SK-N-SH (cell line): ENCODE measurements at regions not wholly inside any gene's neighbourhood (a gene's known extent, or its start where the extent isn't known, plus 50 kb on each side); places are given as distances from the start of the nearest gene placed in this dataset.

Source experiments
- NFIC ChIP-seq: IDR thresholded peaks from 2 replicates; pipeline ENCODE4 v1.4.0; 2012; ENCODE audit warnings: borderline replicate concordance
- POLR2AphosphoS5 ChIP-seq: IDR thresholded peaks from 2 replicates; pipeline ENCODE4 v1.6.1; 2012; ENCODE audit warnings: low read depth, low read length
- RCOR1 ChIP-seq: fragments of 150-350 bp; IDR thresholded peaks from 2 replicates; pipeline ENCODE4 v1.6.1; 2017; ENCODE audit warnings: antibody characterized with exemption, low read length
- RFX5 ChIP-seq: IDR thresholded peaks from 2 replicates; pipeline ENCODE4 v1.6.1; 2012; ENCODE audit warnings: mild to moderate bottlenecking, improper control_type of control experiment, low read length
- TAF1 ChIP-seq: IDR thresholded peaks from 2 replicates; pipeline ENCODE4 v1.6.1; 2012; ENCODE audit warnings: low read depth, mild to moderate bottlenecking, low read length, moderate library complexity, borderline replicate concordance
- TF ChIP-seq, protein P1 (sequence below): fragments of 200-600 bp; sonication (generic); IDR thresholded peaks from 2 replicates; pipeline ENCODE4 v1.6.1; 2017; ENCODE audit warnings: antibody characterized with exemption, mild to moderate bottlenecking, moderate library complexity
- TF ChIP-seq, protein P2 (sequence below): IDR thresholded peaks from 2 replicates; pipeline ENCODE4 v1.6.1; 2012; ENCODE audit warnings: mild to moderate bottlenecking, low read depth, low read length, moderate library complexity

DNA sequence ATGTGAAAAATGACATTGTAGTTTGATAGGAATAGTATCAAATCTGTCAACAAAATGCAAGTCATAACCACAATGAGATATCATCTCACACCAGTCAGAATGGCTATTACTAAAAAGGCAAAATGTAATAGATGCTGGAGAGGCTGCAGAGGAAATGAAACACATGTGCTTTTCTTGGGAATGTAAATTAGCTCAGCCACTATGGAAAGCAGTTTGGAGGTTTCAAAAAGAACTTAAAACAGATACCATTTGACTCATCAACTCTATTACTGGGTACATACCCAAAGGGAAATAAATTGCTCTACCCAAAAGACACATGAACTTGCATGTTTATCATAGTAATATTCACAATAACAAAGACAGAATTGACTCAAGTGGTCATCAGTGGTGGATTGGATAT lies 572.6 kb downstream of the TRIB2 start:
- TF ChIP-seq RCOR1 (no peak), POLR2AphosphoS5 (no peak), NFIC (no peak), RFX5 (no peak), TAF1 (no peak)
- TF ChIP-seq, protein P1, sequence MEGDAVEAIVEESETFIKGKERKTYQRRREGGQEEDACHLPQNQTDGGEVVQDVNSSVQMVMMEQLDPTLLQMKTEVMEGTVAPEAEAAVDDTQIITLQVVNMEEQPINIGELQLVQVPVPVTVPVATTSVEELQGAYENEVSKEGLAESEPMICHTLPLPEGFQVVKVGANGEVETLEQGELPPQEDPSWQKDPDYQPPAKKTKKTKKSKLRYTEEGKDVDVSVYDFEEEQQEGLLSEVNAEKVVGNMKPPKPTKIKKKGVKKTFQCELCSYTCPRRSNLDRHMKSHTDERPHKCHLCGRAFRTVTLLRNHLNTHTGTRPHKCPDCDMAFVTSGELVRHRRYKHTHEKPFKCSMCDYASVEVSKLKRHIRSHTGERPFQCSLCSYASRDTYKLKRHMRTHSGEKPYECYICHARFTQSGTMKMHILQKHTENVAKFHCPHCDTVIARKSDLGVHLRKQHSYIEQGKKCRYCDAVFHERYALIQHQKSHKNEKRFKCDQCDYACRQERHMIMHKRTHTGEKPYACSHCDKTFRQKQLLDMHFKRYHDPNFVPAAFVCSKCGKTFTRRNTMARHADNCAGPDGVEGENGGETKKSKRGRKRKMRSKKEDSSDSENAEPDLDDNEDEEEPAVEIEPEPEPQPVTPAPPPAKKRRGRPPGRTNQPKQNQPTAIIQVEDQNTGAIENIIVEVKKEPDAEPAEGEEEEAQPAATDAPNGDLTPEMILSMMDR = no peak
- TF ChIP-seq, protein P2, sequence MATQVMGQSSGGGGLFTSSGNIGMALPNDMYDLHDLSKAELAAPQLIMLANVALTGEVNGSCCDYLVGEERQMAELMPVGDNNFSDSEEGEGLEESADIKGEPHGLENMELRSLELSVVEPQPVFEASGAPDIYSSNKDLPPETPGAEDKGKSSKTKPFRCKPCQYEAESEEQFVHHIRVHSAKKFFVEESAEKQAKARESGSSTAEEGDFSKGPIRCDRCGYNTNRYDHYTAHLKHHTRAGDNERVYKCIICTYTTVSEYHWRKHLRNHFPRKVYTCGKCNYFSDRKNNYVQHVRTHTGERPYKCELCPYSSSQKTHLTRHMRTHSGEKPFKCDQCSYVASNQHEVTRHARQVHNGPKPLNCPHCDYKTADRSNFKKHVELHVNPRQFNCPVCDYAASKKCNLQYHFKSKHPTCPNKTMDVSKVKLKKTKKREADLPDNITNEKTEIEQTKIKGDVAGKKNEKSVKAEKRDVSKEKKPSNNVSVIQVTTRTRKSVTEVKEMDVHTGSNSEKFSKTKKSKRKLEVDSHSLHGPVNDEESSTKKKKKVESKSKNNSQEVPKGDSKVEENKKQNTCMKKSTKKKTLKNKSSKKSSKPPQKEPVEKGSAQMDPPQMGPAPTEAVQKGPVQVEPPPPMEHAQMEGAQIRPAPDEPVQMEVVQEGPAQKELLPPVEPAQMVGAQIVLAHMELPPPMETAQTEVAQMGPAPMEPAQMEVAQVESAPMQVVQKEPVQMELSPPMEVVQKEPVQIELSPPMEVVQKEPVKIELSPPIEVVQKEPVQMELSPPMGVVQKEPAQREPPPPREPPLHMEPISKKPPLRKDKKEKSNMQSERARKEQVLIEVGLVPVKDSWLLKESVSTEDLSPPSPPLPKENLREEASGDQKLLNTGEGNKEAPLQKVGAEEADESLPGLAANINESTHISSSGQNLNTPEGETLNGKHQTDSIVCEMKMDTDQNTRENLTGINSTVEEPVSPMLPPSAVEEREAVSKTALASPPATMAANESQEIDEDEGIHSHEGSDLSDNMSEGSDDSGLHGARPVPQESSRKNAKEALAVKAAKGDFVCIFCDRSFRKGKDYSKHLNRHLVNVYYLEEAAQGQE = no peak
